Calu3 (cell line): ENCODE measurements at regions not wholly inside any gene's neighbourhood (a gene's known extent, or its start where the extent isn't known, plus 50 kb on each side); places are given as distances from the start of the nearest gene placed in this dataset.

Source experiments
- BruUV-seq: library from RNA; stranded (reverse); fragments of 400-500 nt; replicated peaks from 2 replicates; lab custom pipeline; 2021; lab: Mats Ljungman, UMichigan
- CTCF ChIA-PET: fragments of 300-600 bp; sonication (Branson Sonifier 250); formaldehyde crosslinking; loops from one replicate; lab custom pipeline; 2022; ENCODE audit warnings: antibody characterized with exemption; lab: Charles Lee
- DNase-seq: peaks from one replicate; pipeline ENCODE4 v3.0.0; 2022
- H3K27ac Mint-ChIP-seq: one replicate; pipeline ENCODE4 v1.8.0; 2022; ENCODE audit warnings: mixed read lengths; ENCODE audit not compliant: unreplicated experiment
- H3K27me3 Mint-ChIP-seq: one replicate; pipeline ENCODE4 v1.8.0; 2022; ENCODE audit warnings: mixed read lengths; ENCODE audit not compliant: unreplicated experiment
- H3K36me3 Mint-ChIP-seq: one replicate; pipeline ENCODE4 v1.8.0; 2022; ENCODE audit warnings: mild to moderate bottlenecking, moderate library complexity, mixed read lengths; ENCODE audit not compliant: insufficient read depth, unreplicated experiment
- H3K4me1 Mint-ChIP-seq: one replicate; pipeline ENCODE4 v1.8.0; 2022; ENCODE audit warnings: mild to moderate bottlenecking, low read depth, mixed read lengths; ENCODE audit not compliant: unreplicated experiment
- H3K4me3 Mint-ChIP-seq: one replicate; pipeline ENCODE4 v1.8.0; 2022; ENCODE audit warnings: mild to moderate bottlenecking, low read depth, moderate library complexity, mixed read lengths; ENCODE audit not compliant: unreplicated experiment
- H3K9me3 Mint-ChIP-seq: one replicate; pipeline ENCODE4 v1.8.0; 2022; ENCODE audit warnings: low read depth, mixed read lengths; ENCODE audit not compliant: unreplicated experiment
- CTCF ChIP-seq: fragments of 200-600 bp; IDR thresholded peaks from one replicate; pipeline ENCODE4 v1.8.0; 2022; ENCODE audit warnings: antibody characterized with exemption; ENCODE audit not compliant: unreplicated experiment
- intact Hi-C: fragments of 100-400 bp; cut with micrococcal nuclease; formaldehyde crosslinking; loops from one replicate; pipeline ENCODE4 v1.10.0; 2022; ENCODE audit not compliant: unreplicated experiment

DNA sequence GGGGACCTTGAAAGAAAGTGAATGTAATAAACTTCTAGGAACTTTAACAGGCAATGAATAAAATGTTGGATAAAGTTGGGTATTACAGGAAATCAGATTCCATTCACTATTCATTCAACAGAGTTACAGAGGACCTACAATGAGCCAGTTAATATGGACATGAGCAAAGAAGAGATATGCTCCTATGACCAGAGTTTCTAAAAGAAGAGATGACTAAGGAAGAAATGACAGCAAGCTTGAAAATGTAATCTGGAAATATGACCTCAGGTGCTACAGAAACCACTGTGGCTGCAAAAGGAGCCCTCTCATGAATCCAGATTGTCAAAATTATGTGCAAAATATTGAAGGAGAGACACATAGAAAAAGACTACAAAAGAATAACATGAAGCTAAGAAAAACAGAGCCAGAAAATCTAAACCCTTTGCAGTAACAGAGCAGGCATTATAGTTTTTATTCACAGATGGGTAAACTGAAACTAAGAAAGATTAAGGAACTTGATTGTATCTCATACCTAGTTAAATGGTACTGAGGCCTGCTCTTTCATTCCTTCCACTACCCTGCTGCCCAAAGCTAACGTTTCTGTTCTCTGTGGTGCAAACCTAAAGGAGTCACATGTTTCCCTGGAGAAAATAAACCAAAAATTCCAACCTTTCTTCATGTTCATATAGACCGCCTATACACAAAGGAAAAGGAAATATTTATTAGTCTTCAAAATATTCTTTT is 378.3 kb downstream of the GBA3 start:
- Mint-ChIP-seq H3K27me3 (no peaks in the 10 kb centered on the region), H3K27ac (no peak overlapping the region), H3K36me3 (peaks cover 6% of the 10 kb centered on the region), H3K4me3 (no peak overlapping the region), H3K9me3 (peaks cover 8% of the 10 kb centered on the region), H3K4me1 (peaks cover 23% of the 10 kb centered on the region)
- intact Hi-C loops: no loop called here
- BruUV-seq: no TSS peak
- no peak for DNase-seq
- CTCF ChIA-PET: interaction anchor here (0.6 kb wide), 1 partner anchor 71 kb away, joined by 5 read pairs; no protein-coding TSS in a partner anchor
- no peak for TF ChIP-seq CTCF

DNA sequence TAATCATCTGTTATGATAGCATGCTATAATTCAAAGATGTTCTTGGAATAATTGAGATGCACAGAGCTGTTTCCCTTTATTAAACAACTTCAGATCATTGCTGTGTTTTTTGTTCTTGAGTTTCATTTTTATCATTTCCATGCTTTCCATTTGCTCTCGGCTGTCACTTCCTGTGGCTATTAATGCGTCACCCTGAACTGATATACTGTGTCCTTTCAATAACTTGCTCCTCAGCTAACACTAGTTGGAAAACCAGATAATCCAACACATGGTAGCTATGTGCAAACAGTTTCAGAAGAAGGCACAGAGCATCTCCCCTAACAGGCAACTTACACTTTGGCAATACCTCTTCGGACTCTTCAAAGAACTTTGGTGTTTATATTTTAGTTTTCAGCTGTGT is 376.0 kb downstream of the GBA3 start:
- Mint-ChIP-seq H3K27ac (peak overlapping the region; percentile 48), H3K4me3 (no peak overlapping the region), H3K4me1 (peaks cover 23% of the 10 kb centered on the region), H3K9me3 (peaks cover 7% of the 10 kb centered on the region), H3K27me3 (no peaks in the 10 kb centered on the region), H3K36me3 (peaks cover 6% of the 10 kb centered on the region)
- TF ChIP-seq CTCF: no peak
- BruUV-seq: no TSS peak
- DNase-seq: no peak
- CTCF ChIA-PET: no interaction called here
- intact Hi-C loops: no loop called here

DNA sequence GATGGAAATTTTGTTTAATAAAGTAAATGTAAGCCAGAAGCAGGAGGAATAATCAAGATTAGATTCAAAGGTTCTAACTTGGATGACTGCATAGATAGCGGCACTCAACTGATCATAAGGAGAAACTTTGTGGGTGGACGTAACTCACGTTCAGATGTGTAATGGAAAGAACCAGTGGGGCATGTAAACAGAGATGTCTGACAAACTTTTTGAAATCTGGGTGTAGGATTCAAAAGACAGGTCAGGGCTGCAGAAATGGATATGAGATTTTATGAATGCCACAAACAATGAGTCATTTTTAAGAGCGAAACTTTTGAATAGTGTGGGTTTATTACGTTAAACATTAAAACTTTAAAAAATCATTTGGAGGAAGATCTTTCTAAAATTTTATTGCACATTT is 375.6 kb downstream of the GBA3 start:
- peak overlapping the region; percentile 48 for H3K27ac Mint-ChIP-seq
- no peaks in the 10 kb centered on the region for H3K27me3 Mint-ChIP-seq
- no TSS peak for BruUV-seq
- H3K4me1 Mint-ChIP-seq: peaks cover 26% of the 10 kb centered on the region
- intact Hi-C loops: no loop called here
- peaks cover 6% of the 10 kb centered on the region for H3K9me3 Mint-ChIP-seq
- TF ChIP-seq CTCF: no peak
- CTCF ChIA-PET: no interaction called here
- peaks cover 6% of the 10 kb centered on the region for H3K36me3 Mint-ChIP-seq
- no peak for DNase-seq
- no peak overlapping the region for H3K4me3 Mint-ChIP-seq

GRCh38 chr4:23062188-23062587 is 369.5 kb downstream of the GBA3 start:
- intact Hi-C loops: no loop called here
- TF ChIP-seq CTCF: no peak
- H3K9me3 Mint-ChIP-seq: peaks cover 2% of the 10 kb centered on the region

More at GRCh38 chr4:23062188-23062587, 369.5 kb downstream of the GBA3 start:
- Mint-ChIP-seq H3K27me3 (no peaks in the 10 kb centered on the region), H3K36me3 (no peaks in the 10 kb centered on the region), H3K4me1 (peaks cover 28% of the 10 kb centered on the region), H3K27ac (no peak overlapping the region), H3K4me3 (no peak overlapping the region)
- no peak for DNase-seq
- no TSS peak for BruUV-seq
- CTCF ChIA-PET: no interaction called here
